NOMO-1 treated with dmso at 0.1 percent for 144 hours (cell line): ENCODE measurements at regions not wholly inside any gene's neighbourhood (a gene's known extent, or its start where the extent isn't known, plus 50 kb on each side); places are given as distances from the start of the nearest gene placed in this dataset.
A peak's percentile ranks its signal among the peaks of the same experiment; 100 is the strongest.

Source experiments
- DNase-seq: peaks from one replicate; lab custom pipeline; 2025; ENCODE audit not compliant: unreplicated experiment; lab: John Stamatoyannopoulos, UW

- DNase-seq = no peak
Measured at GRCh38 chr4:83172371-83172770, 57.8 kb upstream of the PLAC8 start.

GRCh38 chr4:83171436-83172039 lies 57.0 kb upstream of the PLAC8 start:
- DNase-seq = no peak

- peak; percentile 47 for DNase-seq
Measured at GRCh38 chr4:83170952-83171399, 56.4 kb upstream of the PLAC8 start.
